ENCODE measurements at regions not wholly inside any gene's neighbourhood (a gene's known extent, or its start where the extent isn't known, plus 50 kb on each side); places are given as distances from the start of the nearest gene placed in this dataset.

GRCh38 chr9:134987906-134988700 lies 70.4 kb upstream of the FCN1 start:
- DNase-seq = no peak

GRCh38 chr9:134988706-134989105 lies 71.0 kb upstream of the FCN1 start:
- no peak for DNase-seq

GRCh38 chr9:134989206-134990065 lies 71.7 kb upstream of the FCN1 start:
- DNase-seq = no peak

GRCh38 chr9:134991808-134992754 lies 74.4 kb upstream of the FCN1 start:
- DNase-seq = no peak

GRCh38 chr9:134992755-134993124 lies 75.0 kb upstream of the FCN1 start:
- no peak for DNase-seq

GRCh38 chr9:134993416-134993815 lies 75.7 kb upstream of the FCN1 start:
- no peak for DNase-seq

DNA sequence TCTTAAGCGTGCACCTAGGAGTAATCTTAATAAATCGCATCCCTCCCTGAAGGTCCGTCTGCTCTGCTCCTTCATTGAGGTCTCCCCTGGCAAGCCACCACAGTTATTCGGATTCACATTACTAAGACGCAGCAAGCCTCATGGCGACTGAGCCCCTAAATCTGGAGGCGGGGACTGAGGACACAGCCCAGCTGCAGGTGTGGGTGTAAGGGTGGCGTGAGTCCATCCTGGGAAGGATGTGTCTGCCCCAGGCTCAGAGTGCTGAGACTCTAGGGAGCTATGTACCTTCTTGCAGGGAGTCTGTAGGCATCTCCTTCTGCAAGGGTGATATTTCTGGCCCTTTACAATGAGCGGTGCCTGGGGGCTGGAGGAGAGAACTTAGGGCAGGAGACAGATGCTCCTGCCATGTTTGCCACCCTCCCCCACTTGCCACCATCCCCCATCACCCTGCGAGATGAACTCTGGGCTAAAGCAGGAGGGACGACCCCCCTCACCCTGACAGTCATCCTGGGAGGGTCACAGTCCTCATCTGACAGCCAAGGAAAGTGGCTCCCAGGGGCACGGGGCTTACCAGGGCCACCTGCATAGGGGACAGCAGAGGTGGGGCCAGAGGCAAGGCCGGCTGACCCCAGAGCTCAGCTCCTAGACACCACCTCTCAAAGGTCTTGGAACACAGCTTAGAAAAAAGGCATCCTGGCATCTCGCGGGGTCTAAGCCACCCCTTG lies 76.4 kb upstream of the FCN1 start:
- DNase-seq = no peak

DNA sequence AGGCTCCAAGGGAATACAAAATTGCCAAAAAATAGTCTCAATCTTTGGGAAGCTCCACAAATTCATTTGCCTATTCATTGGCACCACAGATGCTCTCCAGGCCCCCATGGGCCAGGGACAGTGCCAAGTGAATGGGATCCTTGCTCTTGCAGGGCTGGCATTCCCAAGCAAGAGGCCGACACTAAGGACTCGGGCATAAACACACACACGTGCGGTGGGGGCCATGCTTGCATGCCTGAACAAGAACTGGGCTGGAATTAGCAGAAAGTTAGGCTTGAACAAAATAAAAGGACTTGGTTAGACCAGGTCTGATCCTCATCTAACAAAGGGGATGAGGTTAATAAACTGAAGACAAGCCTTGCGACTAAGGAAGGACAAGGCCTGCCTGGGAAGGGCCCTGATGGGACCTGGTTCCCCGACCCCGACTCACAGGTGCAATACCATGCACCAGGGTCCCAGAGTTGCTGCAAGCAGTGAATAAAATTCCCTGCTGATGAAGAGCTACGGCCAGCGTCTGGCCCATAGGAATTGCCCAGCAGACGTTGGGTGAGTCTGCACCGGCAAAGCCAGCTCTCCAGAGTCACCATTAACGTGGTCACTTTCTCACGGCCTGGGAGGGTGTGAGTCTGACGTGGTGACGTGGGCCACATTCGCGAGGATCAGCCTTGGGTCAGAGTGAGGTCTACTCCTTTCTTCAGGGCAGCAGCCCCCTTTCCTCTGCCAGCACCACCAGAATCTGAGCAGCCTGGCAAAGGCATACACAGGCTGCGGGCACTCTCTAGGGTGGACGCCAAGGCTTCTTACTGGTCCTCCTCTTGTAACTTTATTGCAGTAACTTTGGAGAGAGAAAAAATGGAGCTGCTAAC lies 77.4 kb upstream of the FCN1 start:
- no peak for DNase-seq

DNA sequence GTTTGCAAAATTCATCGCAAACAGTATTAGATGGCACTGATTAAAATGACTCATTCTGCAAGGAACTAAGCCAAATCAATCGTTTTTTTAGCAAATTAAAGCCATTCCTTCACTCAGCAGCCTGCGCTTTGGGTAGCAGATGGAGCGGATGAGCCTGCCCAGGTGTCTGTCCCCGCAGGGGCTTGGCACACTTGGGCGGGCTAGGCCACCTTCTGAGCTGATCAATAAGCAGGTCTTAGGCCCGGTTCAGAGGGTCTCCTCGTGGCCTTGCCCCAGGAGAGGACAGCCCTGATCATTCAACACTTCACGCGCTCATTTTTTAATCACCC lies 78.0 kb upstream of the FCN1 start:
- no peak for DNase-seq

DNA sequence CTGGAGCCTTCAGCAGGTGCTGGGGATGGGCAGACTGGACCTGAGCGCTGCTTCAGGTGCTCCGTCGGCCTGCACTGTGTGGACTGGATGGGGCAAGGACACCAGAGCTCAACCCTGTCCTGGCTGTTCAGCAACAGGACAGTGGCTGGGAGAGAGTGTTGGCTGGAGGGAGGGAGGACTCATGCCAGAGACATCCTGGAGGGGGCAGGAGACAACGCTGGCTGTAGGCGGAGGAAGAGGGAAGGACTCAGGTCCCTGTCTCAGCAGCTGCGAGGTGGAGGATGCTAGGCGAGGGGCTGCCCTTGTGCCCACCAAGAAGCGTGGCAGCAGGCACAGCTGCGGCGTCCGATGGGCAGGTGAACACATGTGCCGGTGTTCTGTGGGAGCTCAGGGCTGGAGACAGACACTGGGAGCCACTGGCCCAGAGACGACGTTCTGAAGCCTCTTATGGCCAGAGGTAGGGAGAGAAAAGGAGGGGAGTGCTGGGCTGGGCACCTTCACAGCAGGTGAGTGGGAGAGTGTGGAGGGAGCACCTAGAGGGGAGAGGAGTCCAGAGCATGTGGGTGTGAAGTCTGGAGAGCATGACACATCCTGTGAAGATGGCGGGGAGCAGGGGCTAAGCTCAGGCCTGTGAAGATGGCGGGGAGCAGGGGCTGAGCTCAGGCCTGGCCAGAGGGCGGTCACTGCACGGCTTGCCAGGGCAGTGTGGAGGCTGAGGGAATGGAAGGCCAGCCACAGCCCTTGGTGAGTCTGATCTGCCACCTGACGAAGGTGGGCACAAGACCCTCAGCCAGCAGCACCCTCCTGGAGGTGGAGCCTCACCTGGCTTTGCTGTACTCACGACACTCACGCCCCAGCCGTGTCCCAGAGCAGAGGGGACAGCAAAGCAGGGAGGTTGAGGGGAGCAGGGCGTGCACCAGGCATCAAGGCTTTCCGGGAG lies 79.1 kb upstream of the FCN1 start:
- DNase-seq = no peak

- DNase-seq = no peak
Observed at GRCh38 chr9:135000647-135001245, 83.0 kb upstream of the FCN1 start.

DNA sequence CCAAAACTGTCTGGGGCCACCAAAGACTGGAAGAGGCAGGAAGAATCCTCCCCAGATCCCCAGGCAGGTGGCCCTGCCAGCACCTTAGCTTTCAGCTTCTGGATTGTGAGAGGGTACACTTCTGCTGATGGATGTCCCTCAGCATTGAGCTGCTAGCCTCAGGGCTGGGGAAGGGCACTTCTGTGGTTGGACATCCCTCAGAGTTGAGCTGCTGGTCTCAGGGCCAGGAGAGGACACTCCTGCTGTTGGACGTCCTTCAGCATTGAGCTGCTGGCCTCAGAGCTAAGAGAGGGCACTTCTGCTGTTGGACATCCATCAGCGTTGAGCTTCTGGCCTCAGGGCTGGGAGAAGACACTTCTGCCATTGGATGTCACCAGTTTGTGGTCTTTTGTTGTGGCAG lies 83.8 kb upstream of the FCN1 start:
- DNase-seq = no peak

- no peak for DNase-seq
Observed at GRCh38 chr9:135002336-135002735, 84.6 kb upstream of the FCN1 start.

DNA sequence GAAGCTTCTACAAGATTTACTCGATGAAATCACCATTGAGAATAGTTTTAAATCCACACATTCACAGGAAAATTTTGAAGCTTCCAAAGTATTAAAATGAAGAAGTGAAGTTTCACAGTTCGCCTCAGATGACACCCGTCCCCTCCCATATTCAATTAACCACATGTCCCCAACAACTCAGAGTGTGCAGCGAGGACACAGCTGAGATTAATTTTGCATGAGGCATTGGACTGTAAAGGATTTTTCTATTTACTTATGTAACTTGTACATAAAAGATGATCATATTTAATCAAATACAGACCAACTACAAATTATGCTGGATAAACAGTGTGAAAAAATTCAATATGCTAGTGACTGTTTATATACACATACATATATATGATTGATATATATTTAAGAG lies 84.7 kb upstream of the OLFM1 start:
- DNase-seq = no peak

- no peak for DNase-seq
Observed at GRCh38 chr9:135004772-135005171, 82.7 kb upstream of the OLFM1 start.

- DNase-seq = no peak
Observed at GRCh38 chr9:135006911-135007570, 80.4 kb upstream of the OLFM1 start.

- no peak for DNase-seq
Observed at GRCh38 chr9:135007601-135008000, 79.9 kb upstream of the OLFM1 start.

GRCh38 chr9:135008416-135008815 lies 79.1 kb upstream of the OLFM1 start:
- DNase-seq = no peak

GRCh38 chr9:135009051-135009560 lies 78.4 kb upstream of the OLFM1 start:
- DNase-seq = no peak
